ENCODE measurements at regions not wholly inside any gene's neighbourhood (a gene's known extent, or its start where the extent isn't known, plus 50 kb on each side); places are given as distances from the start of the nearest gene placed in this dataset.

DNA sequence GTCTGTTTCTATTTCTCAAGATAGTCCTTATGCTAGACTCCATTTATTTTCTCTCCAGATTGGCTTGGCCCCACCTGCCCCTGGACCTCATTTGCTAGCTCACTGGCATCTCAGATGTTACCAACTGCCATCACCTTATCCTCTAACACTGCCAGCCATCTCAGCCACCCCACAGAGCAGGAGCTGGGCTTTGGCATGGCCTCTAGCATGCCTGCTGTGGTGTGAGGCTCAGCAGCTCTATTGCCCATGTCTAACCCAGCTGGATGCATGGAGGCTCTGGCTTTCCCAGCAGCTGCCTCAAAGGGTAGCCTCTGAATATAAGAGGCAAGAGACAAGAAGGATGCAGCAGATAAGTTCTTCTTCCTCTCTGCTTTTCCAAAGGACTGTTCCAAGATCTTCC, 373.4 kb downstream of the TNS1 start:
- DNase-seq (ENCODE audit: insufficient read length, low spot score) (no peak), FAIRE-seq (no peak)
- TF ChIP-seq PAX5 (IDR thresholded peaks at IDR 0.05; ENCODE audit: insufficient read depth, low read length, severe bottlenecking): no peak

DNA sequence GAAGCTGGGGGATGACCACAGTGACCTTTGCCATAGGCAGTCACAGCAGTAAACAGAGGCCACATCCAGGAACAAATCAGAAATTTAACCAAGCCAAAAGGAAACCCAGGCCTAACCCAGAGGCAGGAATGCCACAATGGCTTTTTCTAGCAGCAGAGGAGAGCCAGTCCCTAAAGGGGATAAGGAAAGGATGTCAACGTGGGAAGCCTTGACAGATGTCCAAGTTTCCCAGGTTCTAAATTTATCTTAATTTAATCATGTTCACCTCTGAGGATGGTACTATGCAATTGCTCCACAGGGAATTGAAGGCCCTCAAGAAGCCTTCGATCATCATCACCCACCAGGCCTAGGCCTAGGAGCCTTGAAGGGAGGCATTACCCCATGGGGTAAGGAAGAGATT, 374.7 kb downstream of the TNS1 start:
- TF ChIP-seq TAF1 (IDR thresholded peaks at IDR 0.05; ENCODE audit: low read depth, low read length) (no peak), POLR2AphosphoS5 (IDR thresholded peaks at IDR 0.05; ENCODE audit: low read depth, low read length) (no peak), POLR2A (IDR thresholded peaks at IDR 0.05; ENCODE audit: low read depth, low read length) (no peak), POU2F2 (IDR thresholded peaks at IDR 0.05; ENCODE audit: low read depth, low read length) (no peak), PAX5 (IDR thresholded peaks at IDR 0.05; ENCODE audit: insufficient read depth, low read length, severe bottlenecking) (no peak), SPI1 (IDR thresholded peaks at IDR 0.05; ENCODE audit: low read depth, low read length) (no peak)
- no peak for FAIRE-seq

DNA sequence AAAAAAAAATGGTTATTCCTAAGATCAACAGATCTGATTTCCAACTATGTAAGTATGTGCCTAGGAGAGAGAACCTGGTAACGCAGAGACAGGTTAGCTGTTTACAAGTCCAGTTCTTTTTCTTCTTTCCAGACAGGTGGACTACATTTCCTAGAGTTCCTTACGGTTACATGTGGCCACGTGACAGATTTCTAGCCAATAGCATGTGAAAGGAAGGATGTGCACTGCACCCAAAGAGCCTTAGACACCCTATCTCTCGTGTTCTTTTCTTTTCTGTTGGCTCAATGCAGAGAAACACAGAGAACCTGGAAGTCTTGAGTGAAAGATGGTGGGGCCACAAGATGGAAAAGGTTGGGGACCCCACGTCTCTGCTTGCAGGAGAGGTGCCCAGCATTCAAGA, 375.9 kb downstream of the TNS1 start:
- no peak for TF ChIP-seq TAF1 (IDR thresholded peaks at IDR 0.05; ENCODE audit: low read depth, low read length)
- no peak for TF ChIP-seq PAX5 (IDR thresholded peaks at IDR 0.05; ENCODE audit: insufficient read depth, low read length, severe bottlenecking)
- DNase-seq (ENCODE audit: insufficient read length, low spot score): no peak
- no peak for FAIRE-seq

More for the DNA sequence above, 374.7 kb downstream of the TNS1 start:
- DNase-seq (ENCODE audit: insufficient read length, low spot score): no peak

DNA sequence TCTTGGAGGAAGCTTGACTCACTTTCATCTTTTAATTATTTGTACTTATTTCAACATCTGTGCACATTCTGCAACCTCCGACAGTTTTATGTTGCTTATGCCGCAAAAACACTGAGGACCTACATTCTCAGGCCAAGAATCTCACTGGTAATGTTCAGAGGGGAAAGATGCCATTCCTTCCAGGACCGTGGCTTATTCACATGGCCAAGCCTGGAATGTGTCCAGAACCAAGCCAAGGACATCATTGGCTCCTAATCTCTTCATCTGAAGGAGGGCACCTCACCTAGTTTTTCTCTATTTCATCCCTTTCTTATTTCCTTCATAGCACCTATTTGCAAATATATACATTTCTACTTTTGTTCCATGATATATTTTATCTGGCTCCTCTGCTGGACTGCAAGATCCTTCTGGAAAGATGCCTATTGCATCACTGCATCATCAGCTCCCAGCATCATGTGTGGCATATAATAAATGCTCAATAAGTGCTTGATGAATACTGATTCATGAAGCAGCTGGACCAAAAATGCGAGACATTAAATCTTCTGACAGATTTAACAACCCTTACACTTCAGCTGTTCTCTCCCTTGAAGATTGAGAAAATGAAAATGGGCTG, 377.1 kb downstream of the TNS1 start:
- no peak for DNase-seq (ENCODE audit: insufficient read length, low spot score)
- no peak for FAIRE-seq
- TF ChIP-seq PAX5 (IDR thresholded peaks at IDR 0.05; ENCODE audit: insufficient read depth, low read length, severe bottlenecking): no peak
- TF ChIP-seq POLR2A (IDR thresholded peaks at IDR 0.05; ENCODE audit: low read depth, low read length): no peak
- no peak for TF ChIP-seq POU2F2 (IDR thresholded peaks at IDR 0.05; ENCODE audit: low read depth, low read length)
- no peak for TF ChIP-seq POLR2AphosphoS5 (IDR thresholded peaks at IDR 0.05; ENCODE audit: low read depth, low read length)
- TF ChIP-seq TAF1 (IDR thresholded peaks at IDR 0.05; ENCODE audit: low read depth, low read length): no peak
- TF ChIP-seq SPI1 (IDR thresholded peaks at IDR 0.05; ENCODE audit: low read depth, low read length): no peak

DNA sequence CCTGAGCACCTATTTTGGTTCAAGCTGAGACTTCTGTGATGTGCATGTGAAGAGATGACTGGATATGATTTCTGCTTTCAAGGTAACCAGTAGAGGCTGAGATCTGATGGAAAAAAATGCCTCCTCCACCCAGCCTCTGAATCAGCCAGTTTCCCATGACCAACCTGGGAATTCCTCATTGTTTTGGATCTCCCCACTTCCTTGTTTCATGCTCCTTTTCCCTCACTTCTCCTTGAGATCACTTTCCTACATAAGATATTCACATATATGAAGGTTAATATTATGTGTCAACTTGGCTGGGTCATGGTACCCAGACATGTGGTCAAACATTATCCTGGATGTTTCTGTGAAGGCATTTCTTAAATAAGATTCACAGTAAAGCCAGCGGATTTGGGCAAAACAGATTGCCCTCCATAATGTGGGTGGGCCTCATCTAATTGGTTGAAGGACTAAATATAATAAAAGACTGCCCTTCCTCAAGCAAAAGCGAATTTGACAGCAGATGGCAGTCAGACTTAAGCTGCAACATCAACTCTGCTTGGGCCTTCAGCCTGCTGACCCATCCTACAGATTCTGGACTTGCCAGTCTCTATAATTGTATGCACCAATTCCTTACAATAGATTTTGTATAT, 379.4 kb downstream of the TNS1 start:
- DNase-seq (ENCODE audit: insufficient read length, low spot score): no peak
- FAIRE-seq: no peak
- TF ChIP-seq POLR2AphosphoS5 (IDR thresholded peaks at IDR 0.05; ENCODE audit: low read depth, low read length) (no peak), TAF1 (IDR thresholded peaks at IDR 0.05; ENCODE audit: low read depth, low read length) (no peak), POLR2A (IDR thresholded peaks at IDR 0.05; ENCODE audit: low read depth, low read length) (no peak), PAX5 (IDR thresholded peaks at IDR 0.05; ENCODE audit: insufficient read depth, low read length, severe bottlenecking) (no peak), POU2F2 (IDR thresholded peaks at IDR 0.05; ENCODE audit: low read depth, low read length) (no peak), SPI1 (IDR thresholded peaks at IDR 0.05; ENCODE audit: low read depth, low read length) (no peak)

DNA sequence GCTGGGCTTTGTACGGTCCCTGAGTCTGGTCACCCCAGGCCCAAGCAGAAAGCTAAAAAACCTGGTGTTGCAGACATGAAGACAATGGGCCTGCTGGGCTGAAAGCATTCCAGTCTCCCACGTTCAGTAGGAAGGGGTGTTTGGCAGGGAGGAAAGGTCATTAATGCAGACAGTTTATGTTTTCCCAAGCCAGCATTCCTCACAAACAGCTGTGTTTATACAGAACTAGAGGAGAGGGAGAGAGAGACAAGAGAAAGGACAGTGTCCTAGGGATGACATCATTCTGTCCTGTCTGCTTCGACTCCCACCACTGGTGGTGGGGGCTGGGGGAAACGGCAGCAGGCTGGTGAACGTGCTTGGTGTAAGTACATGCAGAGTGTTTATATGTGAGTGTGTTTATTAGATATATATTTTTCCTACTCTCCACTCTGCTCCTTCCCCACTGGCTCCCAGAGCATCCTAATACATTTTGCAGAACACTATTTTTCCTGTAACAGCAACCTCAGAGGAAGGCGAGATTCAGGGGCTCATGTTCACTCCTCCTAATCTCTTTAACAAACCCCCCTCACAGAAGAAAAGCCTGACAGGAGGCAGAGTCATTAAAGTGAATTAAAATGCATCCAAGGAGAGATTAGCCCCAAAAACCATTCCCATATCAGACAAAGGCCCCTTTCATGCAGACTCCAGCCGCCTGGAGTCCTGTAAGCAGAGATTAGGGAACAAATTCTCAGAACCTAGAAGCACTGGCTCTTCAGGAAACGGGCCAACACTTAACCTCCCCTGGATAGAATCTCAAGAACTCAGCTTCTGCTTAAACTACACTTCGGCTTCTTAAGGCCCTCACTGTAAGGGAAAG, 380.4 kb downstream of the TNS1 start:
- TF ChIP-seq TAF1 (IDR thresholded peaks at IDR 0.05; ENCODE audit: low read depth, low read length) (no peak), POLR2A (IDR thresholded peaks at IDR 0.05; ENCODE audit: low read depth, low read length) (no peak), SPI1 (IDR thresholded peaks at IDR 0.05; ENCODE audit: low read depth, low read length) (no peak), POLR2AphosphoS5 (IDR thresholded peaks at IDR 0.05; ENCODE audit: low read depth, low read length) (no peak), PAX5 (IDR thresholded peaks at IDR 0.05; ENCODE audit: insufficient read depth, low read length, severe bottlenecking) (no peak), POU2F2 (IDR thresholded peaks at IDR 0.05; ENCODE audit: low read depth, low read length) (no peak)
- DNase-seq (ENCODE audit: insufficient read length, low spot score) (no peak), FAIRE-seq (no peak)

DNA sequence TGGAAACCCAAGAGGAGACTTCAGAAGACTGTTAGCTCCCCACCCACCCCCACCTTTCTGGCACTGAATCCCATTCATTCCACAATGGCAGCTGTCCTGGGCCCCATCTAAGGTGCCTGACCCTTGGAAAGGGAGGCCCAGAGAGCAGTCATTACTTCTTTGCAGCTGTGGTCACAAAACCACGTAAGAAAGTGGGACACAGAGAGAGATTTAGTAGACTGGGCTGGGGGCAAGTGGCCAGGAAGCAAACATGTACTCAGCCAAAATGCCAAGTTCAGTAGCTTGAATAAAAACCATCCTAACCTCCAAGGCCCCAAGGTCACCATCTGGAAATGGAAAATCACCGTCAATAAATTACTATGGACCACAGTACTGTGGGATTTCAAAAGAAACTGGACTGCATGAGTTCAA, 381.4 kb downstream of the TNS1 start:
- FAIRE-seq (no peak), DNase-seq (ENCODE audit: insufficient read length, low spot score) (no peak)
- TF ChIP-seq TAF1 (IDR thresholded peaks at IDR 0.05; ENCODE audit: low read depth, low read length) (no peak), POLR2AphosphoS5 (IDR thresholded peaks at IDR 0.05; ENCODE audit: low read depth, low read length) (no peak), PAX5 (IDR thresholded peaks at IDR 0.05; ENCODE audit: insufficient read depth, low read length, severe bottlenecking) (no peak), SPI1 (IDR thresholded peaks at IDR 0.05; ENCODE audit: low read depth, low read length) (no peak), POLR2A (IDR thresholded peaks at IDR 0.05; ENCODE audit: low read depth, low read length) (no peak), POU2F2 (IDR thresholded peaks at IDR 0.05; ENCODE audit: low read depth, low read length) (no peak)

DNA sequence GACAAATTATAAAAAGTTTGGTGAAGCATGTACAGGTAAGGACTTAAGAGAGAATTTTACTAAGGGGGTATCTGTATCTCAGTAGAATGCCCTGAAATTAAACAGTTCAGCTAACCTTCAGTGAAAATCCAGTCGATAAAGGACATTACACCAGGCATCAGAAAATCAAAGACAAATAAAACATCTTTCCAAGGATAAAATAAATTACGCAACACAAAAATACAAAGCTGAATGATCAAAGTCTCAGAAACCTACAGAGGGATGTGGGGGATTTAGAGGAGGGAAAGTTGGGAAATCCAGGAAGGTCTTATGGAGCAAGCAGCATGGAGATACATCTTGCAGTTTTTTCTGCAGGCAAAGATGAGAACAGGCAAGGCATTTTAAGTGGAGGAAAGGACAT, 384.1 kb downstream of the TNS1 start:
- no peak for TF ChIP-seq SPI1 (IDR thresholded peaks at IDR 0.05; ENCODE audit: low read depth, low read length)
- TF ChIP-seq POU2F2 (IDR thresholded peaks at IDR 0.05; ENCODE audit: low read depth, low read length): no peak
- TF ChIP-seq POLR2A (IDR thresholded peaks at IDR 0.05; ENCODE audit: low read depth, low read length): no peak
- no peak for TF ChIP-seq TAF1 (IDR thresholded peaks at IDR 0.05; ENCODE audit: low read depth, low read length)
- no peak for TF ChIP-seq POLR2AphosphoS5 (IDR thresholded peaks at IDR 0.05; ENCODE audit: low read depth, low read length)
- no peak for TF ChIP-seq PAX5 (IDR thresholded peaks at IDR 0.05; ENCODE audit: insufficient read depth, low read length, severe bottlenecking)
- FAIRE-seq (no peak), DNase-seq (ENCODE audit: insufficient read length, low spot score) (no peak)

DNA sequence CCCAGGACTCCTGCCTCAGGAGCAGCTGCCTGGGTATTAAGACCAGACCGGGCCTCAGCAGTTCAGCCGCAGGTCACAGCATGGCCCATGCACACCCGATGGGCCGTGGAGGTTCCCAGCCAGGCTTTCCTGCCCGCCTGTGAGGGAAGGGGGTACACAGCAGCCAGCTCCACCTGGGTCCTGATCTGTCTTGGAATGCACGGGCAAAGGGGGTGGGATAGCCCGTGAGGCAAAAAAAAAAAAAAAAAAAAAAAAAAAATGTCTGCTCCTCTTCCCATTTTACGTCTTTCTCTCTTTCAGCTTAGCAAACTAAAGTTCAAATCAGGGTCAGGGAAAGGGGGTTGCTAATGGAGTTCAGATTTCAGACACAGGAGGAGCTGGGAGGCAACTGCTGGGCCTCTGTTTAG, 385.2 kb downstream of the TNS1 start:
- FAIRE-seq (no peak), DNase-seq (ENCODE audit: insufficient read length, low spot score) (no peak)
- TF ChIP-seq POLR2AphosphoS5 (IDR thresholded peaks at IDR 0.05; ENCODE audit: low read depth, low read length) (no peak), POU2F2 (IDR thresholded peaks at IDR 0.05; ENCODE audit: low read depth, low read length) (no peak), TAF1 (IDR thresholded peaks at IDR 0.05; ENCODE audit: low read depth, low read length) (no peak), POLR2A (IDR thresholded peaks at IDR 0.05; ENCODE audit: low read depth, low read length) (no peak), PAX5 (IDR thresholded peaks at IDR 0.05; ENCODE audit: insufficient read depth, low read length, severe bottlenecking) (no peak), SPI1 (IDR thresholded peaks at IDR 0.05; ENCODE audit: low read depth, low read length) (no peak)
